ENCODE measurements at regions not wholly inside any gene's neighbourhood (a gene's known extent, or its start where the extent isn't known, plus 50 kb on each side); places are given as distances from the start of the nearest gene placed in this dataset.

- TF ChIP-seq, protein P1, sequence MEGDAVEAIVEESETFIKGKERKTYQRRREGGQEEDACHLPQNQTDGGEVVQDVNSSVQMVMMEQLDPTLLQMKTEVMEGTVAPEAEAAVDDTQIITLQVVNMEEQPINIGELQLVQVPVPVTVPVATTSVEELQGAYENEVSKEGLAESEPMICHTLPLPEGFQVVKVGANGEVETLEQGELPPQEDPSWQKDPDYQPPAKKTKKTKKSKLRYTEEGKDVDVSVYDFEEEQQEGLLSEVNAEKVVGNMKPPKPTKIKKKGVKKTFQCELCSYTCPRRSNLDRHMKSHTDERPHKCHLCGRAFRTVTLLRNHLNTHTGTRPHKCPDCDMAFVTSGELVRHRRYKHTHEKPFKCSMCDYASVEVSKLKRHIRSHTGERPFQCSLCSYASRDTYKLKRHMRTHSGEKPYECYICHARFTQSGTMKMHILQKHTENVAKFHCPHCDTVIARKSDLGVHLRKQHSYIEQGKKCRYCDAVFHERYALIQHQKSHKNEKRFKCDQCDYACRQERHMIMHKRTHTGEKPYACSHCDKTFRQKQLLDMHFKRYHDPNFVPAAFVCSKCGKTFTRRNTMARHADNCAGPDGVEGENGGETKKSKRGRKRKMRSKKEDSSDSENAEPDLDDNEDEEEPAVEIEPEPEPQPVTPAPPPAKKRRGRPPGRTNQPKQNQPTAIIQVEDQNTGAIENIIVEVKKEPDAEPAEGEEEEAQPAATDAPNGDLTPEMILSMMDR (IDR thresholded peaks at IDR 0.05), result no peak
- no peaks in the 10 kb centered on the region for H3K36me3 Mint-ChIP-seq (ENCODE audit: low read depth)
- DNase-seq, result peak; percentile 23
- peaks cover 5% of the 10 kb centered on the region for H3K4me1 Mint-ChIP-seq (ENCODE audit: low read depth)
- no peak overlapping the region for H3K4me3 Mint-ChIP-seq
- H3K27me3 Mint-ChIP-seq (ENCODE audit: insufficient read depth), result no peaks in the 10 kb centered on the region; the same call in none of the 2 replicates
- H3K27ac Mint-ChIP-seq, result no peak overlapping the region
- H3K9me3 Mint-ChIP-seq, result no peaks in the 10 kb centered on the region
These were observed 201.4 kb upstream of the CIBAR2 start for GRCh38 chr16:85313526-85314301.

DNA sequence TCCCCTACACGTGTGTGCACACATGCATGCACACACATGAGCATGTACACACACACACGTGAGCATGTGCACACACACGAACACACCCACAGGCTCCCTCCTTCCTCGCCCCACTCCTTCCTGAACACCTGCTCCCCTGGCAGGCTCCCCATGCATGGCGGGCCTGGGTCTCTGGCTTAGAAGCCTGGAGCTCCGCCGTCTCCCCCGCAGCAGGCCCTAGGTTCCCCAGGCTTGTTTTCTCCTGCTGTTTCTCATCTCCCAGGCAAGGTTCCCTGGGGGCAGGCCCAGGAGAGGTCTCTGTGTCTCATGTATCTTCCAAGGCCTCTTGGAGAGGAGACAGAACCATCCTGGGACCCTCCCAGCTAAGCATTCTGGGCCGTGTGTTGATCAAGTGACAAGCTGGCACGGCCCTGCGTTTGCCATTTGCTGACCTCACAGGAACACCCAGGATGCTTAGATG, 202.3 kb upstream of the CIBAR2 start:
- H3K4me3 Mint-ChIP-seq, result no peak overlapping the region
- H3K27ac Mint-ChIP-seq, result no peak overlapping the region
- peaks cover 5% of the 10 kb centered on the region for H3K4me1 Mint-ChIP-seq (ENCODE audit: low read depth)
- no peaks in the 10 kb centered on the region; the same call in none of the 2 replicates for H3K27me3 Mint-ChIP-seq (ENCODE audit: insufficient read depth)
- no peak for DNase-seq
- no peaks in the 10 kb centered on the region for H3K9me3 Mint-ChIP-seq
- H3K36me3 Mint-ChIP-seq (ENCODE audit: low read depth), result no peaks in the 10 kb centered on the region
- TF ChIP-seq, protein P1 (IDR thresholded peaks at IDR 0.05), result no peak

GRCh38 chr16:85315866-85316265, 203.6 kb upstream of the CIBAR2 start:
- H3K9me3 Mint-ChIP-seq, result no peaks in the 10 kb centered on the region
- no peak for DNase-seq
- H3K4me3 Mint-ChIP-seq, result no peak overlapping the region
- TF ChIP-seq, protein P1 (IDR thresholded peaks at IDR 0.05), result no peak
- H3K36me3 Mint-ChIP-seq (ENCODE audit: low read depth), result no peaks in the 10 kb centered on the region
- peaks cover 14% of the 10 kb centered on the region for H3K4me1 Mint-ChIP-seq (ENCODE audit: low read depth)
- peaks cover 3% of the 10 kb centered on the region for H3K27me3 Mint-ChIP-seq (ENCODE audit: insufficient read depth)
- no peak overlapping the region for H3K27ac Mint-ChIP-seq

DNA sequence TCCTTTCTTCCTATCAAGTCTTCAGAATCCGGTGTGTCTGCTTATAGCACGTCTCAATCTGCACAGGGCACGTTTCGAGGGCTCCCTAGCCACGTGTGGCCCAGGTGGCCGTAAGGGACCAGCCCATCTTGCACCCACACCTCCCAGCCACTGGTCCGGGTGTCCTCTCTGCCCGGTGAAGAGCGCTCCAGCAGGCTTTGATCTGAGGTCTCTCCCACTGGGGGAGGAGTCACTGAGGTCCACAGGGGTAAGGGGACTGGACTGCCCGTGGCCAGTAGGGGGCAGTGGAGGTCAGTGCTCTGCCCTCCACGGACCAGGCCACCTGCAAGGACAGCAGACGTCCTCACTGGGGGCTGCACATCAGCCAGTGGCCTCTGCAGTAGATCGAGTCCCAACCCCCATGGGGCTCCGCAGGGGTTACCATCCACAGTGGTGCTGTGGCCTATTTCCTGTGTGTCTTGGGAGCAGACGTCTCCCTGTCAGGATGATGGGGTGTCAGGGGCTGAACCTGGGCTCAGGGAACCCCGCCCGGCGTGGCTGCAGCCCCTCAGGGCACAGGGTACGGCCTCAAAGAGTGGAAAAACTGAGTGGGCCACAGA, 204.1 kb upstream of the CIBAR2 start:
- H3K27me3 Mint-ChIP-seq (ENCODE audit: insufficient read depth), result peaks cover 3% of the 10 kb centered on the region

DNA sequence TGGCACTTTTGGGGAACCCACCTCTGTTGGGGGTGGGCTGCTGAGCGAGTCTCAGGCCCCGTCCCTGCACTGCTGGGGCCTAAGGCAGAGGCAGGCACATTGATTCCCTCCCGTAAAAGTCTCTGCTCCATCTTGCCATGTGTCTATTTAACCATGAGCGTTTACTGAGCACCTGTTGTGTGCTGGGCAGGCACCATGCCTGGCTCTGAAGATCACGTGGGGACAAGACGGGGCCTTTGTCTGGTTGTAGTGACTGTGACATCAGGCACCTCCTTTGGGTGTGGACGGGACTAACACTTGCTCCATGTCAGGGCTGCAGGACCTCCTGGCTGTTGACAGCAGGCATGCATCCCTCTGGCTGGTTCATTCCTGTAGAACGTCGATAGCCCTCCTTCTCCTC, 204.7 kb upstream of the CIBAR2 start:
- TF ChIP-seq, protein P1 (IDR thresholded peaks at IDR 0.05), result no peak
- H3K27ac Mint-ChIP-seq, result no peak overlapping the region
- H3K27me3 Mint-ChIP-seq (ENCODE audit: insufficient read depth), result peaks cover 3% of the 10 kb centered on the region

More for the DNA sequence above, 204.1 kb upstream of the CIBAR2 start:
- H3K27ac Mint-ChIP-seq, result no peak overlapping the region
- TF ChIP-seq, protein P1 (IDR thresholded peaks at IDR 0.05), result peak; percentile 93
- no peaks in the 10 kb centered on the region for H3K9me3 Mint-ChIP-seq
- no peaks in the 10 kb centered on the region for H3K36me3 Mint-ChIP-seq (ENCODE audit: low read depth)
- H3K4me1 Mint-ChIP-seq (ENCODE audit: low read depth), result peaks cover 19% of the 10 kb centered on the region
- no peak overlapping the region for H3K4me3 Mint-ChIP-seq
- peak; percentile 32 for DNase-seq

More for the DNA sequence above, 204.7 kb upstream of the CIBAR2 start:
- peaks cover 25% of the 10 kb centered on the region for H3K4me1 Mint-ChIP-seq (ENCODE audit: low read depth)
- no peak for DNase-seq
- no peaks in the 10 kb centered on the region for H3K36me3 Mint-ChIP-seq (ENCODE audit: low read depth)
- H3K4me3 Mint-ChIP-seq, result no peak overlapping the region
- H3K9me3 Mint-ChIP-seq, result no peaks in the 10 kb centered on the region
